ENCODE measurements at regions not wholly inside any gene's neighbourhood (a gene's known extent, or its start where the extent isn't known, plus 50 kb on each side); places are given as distances from the start of the nearest gene placed in this dataset.

DNA sequence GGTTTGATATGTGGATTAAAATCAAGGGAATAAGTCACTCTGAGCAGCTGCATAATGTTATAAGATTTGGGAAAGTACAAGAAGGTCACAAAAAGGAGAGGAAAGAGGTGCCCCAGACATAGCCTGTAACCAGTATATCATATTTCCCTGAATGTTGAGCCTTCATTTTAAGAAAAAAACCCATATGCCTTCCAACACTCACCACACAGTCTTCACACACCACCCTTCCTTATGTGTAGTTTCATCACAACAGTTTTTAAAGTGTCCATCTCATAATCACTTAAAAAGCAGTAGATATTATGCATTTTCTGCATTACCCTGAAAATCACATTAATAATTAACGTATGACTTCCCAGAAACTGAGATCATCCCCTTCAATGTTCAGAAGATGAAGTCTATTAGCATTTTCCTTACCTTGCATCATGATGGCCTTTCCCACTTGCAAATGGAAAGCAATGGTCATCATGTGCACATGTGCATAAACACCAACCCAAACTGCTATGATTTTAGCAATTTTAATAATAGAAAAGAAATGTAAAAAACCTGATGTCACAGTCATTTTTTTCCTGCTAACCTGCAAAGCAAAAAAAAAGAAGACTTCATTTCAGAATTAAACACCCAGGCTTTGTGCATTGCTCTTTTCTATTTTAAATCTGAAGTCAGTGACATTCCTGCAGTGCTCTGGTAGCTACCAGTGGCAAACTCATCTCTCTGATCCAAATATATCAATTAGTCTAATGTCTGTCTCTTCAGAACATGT, 465.0 kb downstream of the SUCLG1 start:
- TF ChIP-seq, protein P1, sequence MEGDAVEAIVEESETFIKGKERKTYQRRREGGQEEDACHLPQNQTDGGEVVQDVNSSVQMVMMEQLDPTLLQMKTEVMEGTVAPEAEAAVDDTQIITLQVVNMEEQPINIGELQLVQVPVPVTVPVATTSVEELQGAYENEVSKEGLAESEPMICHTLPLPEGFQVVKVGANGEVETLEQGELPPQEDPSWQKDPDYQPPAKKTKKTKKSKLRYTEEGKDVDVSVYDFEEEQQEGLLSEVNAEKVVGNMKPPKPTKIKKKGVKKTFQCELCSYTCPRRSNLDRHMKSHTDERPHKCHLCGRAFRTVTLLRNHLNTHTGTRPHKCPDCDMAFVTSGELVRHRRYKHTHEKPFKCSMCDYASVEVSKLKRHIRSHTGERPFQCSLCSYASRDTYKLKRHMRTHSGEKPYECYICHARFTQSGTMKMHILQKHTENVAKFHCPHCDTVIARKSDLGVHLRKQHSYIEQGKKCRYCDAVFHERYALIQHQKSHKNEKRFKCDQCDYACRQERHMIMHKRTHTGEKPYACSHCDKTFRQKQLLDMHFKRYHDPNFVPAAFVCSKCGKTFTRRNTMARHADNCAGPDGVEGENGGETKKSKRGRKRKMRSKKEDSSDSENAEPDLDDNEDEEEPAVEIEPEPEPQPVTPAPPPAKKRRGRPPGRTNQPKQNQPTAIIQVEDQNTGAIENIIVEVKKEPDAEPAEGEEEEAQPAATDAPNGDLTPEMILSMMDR (conservative IDR thresholded peaks at IDR 0.05; ENCODE audit: low read depth, low read length), result no peak
- TF ChIP-seq EZH2phosphoT487 (IDR thresholded peaks at IDR 0.05; ENCODE audit: borderline replicate concordance, low read length) (no peak), EZH2 (IDR thresholded peaks at IDR 0.05; ENCODE audit: low read length, unreplicated experiment) (no peak)
